HepG2 (cell line): ENCODE measurements at regions not wholly inside any gene's neighbourhood (a gene's known extent, or its start where the extent isn't known, plus 50 kb on each side); places are given as distances from the start of the nearest gene placed in this dataset.

Source experiments
- CTCF ChIP-seq: sonication (generic); formaldehyde crosslinking; IDR thresholded peaks from 2 replicates; pipeline ENCODE4 v1.5.0; 2020; ENCODE audit warnings: mild to moderate bottlenecking, missing genetic modification reagents, moderate library complexity
- POLR2A ChIP-seq, 2 experiments: IDR thresholded peaks; 2 replicates each; pipeline ENCODE4 v1.6.1; 2011; ENCODE audit warnings: low read depth in 2 of 2, low read length in 2 of 2, mild to moderate bottlenecking in 1 of 2, moderate library complexity in 1 of 2; ENCODE audit not compliant: insufficient read depth in 1 of 2
- RBAK ChIP-seq: sonication (generic); formaldehyde crosslinking; IDR thresholded peaks from 2 replicates; pipeline ENCODE4 v1.5.1; 2020; ENCODE audit warnings: mild to moderate bottlenecking, missing genetic modification reagents
- RELA ChIP-seq: sonication (generic); formaldehyde crosslinking; IDR thresholded peaks from 2 replicates; pipeline ENCODE4 v1.4.0; 2020; ENCODE audit warnings: missing genetic modification reagents
- ZBTB10 ChIP-seq: sonication (generic); formaldehyde crosslinking; IDR thresholded peaks from 2 replicates; pipeline ENCODE4 v1.4.0; 2020; ENCODE audit warnings: missing genetic modification reagents, borderline replicate concordance
- ZNF24 ChIP-seq: fragments of 450-650 bp; IDR thresholded peaks from 2 replicates; pipeline ENCODE4 v1.6.1; 2017; ENCODE audit warnings: antibody characterized with exemption, mild to moderate bottlenecking
- ZNF614 ChIP-seq: IDR thresholded peaks from 2 replicates; pipeline ENCODE4 v1.6.1; 2018; ENCODE audit warnings: missing biosample characterization, missing genetic modification reagents, inconsistent platforms, borderline replicate concordance
- TF ChIP-seq, protein P1 (sequence below): sonication (generic); formaldehyde crosslinking; IDR thresholded peaks from 2 replicates; pipeline ENCODE4 v1.8.1; 2022; ENCODE audit warnings: mild to moderate bottlenecking, missing genetic modification reagents

DNA sequence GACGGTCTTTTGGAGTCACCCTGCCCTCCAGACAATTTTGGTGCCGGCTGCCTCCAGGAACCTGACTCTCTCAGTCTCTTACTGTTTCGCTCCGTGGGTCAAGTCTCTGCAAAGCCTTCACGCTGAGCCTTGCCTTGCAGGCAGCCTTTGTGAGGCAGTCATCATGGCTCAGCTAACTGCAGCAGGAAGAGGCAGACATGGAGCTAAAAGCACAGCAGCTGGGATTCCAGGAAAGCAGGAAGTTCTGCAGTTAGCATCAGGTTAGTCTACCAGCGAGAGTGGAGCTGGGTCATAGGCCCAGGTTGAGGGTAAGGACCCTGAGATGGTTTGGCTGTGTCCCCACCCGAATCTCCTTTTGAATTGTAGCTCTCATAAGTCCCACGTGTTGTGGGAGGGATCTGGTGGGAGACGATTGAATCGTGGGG is 305.4 kb downstream of the PCNX1 start:
- TF ChIP-seq POLR2A (IDR thresholded peaks at IDR 0.05; ENCODE audit: insufficient read depth in 1 of 2, low read depth in 2 of 2, low read length in 2 of 2), result no peak
- TF ChIP-seq ZBTB10 (CRISPR knock-in tag), result no peak
- no peak for TF ChIP-seq RELA (CRISPR knock-in tag)
- no peak for TF ChIP-seq ZNF24
- TF ChIP-seq, protein P1, sequence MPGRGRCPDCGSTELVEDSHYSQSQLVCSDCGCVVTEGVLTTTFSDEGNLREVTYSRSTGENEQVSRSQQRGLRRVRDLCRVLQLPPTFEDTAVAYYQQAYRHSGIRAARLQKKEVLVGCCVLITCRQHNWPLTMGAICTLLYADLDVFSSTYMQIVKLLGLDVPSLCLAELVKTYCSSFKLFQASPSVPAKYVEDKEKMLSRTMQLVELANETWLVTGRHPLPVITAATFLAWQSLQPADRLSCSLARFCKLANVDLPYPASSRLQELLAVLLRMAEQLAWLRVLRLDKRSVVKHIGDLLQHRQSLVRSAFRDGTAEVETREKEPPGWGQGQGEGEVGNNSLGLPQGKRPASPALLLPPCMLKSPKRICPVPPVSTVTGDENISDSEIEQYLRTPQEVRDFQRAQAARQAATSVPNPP, result no peak
- TF ChIP-seq RBAK (CRISPR knock-in tag), result no peak
- no peak for TF ChIP-seq ZNF614 (CRISPR knock-in tag)
- TF ChIP-seq CTCF, result no peak
